Testis (tissue), 2 donors: ENCODE measurements at regions not wholly inside any gene's neighbourhood (a gene's known extent, or its start where the extent isn't known, plus 50 kb on each side); places are given as distances from the start of the nearest gene placed in this dataset.

Experiments used
- POLR2A ChIP-seq: fragments of 450-650 bp; IDR thresholded peaks from one replicate; pipeline ENCODE4 v1.6.1; 2017; ENCODE audit warnings: antibody characterized with exemption, mild to moderate bottlenecking, moderate library complexity
- TF ChIP-seq, protein P1 (sequence below), 3 experiments: fragments of 450-650 bp in 2 of 3; fragments of 200-600 bp in 1 of 3; sonication (generic) in 1 of 3; IDR thresholded peaks; one replicate each; pipeline ENCODE4 v1.5.1; 2016 to 2019; ENCODE audit warnings: antibody characterized with exemption in 3 of 3, mild to moderate bottlenecking in 2 of 3, moderate library complexity in 1 of 3

DNA sequence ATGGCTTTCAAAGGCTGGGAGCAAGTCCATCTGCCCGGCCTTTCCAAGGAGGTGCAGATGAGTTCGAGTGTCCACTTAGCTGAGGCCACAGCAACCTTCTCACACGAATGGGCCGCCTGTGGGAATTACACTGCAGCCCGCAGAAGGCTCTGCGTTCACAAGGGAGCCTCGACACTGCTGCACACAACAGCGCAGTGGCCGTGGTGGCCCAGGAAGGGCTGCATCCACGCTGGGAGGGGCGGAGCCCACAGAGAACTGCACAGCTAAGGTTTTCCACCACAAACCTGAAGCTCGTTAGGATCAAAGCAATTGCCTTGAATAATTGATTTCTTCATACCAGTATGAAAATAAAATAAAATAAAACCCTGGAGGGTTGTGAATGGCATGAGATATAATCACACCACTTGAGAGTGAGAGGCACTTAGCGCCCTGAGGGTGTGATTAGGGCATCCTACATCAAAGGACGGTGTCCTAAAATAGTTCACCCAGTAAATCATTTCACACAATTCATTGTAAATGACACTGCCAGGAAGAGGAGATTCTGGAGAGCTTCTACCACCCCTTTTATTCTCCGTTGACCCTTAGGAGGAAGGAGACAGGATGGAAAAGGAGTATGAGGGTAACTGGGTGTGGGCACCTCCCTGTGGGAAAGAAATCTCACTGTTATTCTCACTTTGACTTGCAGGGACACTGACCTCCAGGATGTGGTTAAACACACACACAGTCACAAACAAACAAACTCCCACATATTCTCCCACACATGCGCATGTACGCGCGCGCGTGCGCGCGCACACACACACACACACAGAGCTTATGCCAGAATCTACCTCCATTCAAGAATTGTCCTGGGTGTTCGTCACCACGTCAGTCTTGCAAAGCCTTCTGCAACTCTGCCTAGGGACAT is 256.6 kb upstream of the ID2 start:
- TF ChIP-seq, protein P1, sequence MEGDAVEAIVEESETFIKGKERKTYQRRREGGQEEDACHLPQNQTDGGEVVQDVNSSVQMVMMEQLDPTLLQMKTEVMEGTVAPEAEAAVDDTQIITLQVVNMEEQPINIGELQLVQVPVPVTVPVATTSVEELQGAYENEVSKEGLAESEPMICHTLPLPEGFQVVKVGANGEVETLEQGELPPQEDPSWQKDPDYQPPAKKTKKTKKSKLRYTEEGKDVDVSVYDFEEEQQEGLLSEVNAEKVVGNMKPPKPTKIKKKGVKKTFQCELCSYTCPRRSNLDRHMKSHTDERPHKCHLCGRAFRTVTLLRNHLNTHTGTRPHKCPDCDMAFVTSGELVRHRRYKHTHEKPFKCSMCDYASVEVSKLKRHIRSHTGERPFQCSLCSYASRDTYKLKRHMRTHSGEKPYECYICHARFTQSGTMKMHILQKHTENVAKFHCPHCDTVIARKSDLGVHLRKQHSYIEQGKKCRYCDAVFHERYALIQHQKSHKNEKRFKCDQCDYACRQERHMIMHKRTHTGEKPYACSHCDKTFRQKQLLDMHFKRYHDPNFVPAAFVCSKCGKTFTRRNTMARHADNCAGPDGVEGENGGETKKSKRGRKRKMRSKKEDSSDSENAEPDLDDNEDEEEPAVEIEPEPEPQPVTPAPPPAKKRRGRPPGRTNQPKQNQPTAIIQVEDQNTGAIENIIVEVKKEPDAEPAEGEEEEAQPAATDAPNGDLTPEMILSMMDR (IDR thresholded peaks at IDR 0.05) = no peak
- TF ChIP-seq POLR2A = no peak
